Muscle layer of colon (tissue), 2 donors: ENCODE measurements at regions not wholly inside any gene's neighbourhood (a gene's known extent, or its start where the extent isn't known, plus 50 kb on each side); places are given as distances from the start of the nearest gene placed in this dataset.

Source experiments
- H3K27ac ChIP-seq: one replicate; pipeline ENCODE4 v1.7.0; 2013; ENCODE audit warnings: low read depth, mild to moderate bottlenecking, low read length, moderate library complexity
- H3K27me3 ChIP-seq, 2 donors: one replicate each; pipeline ENCODE4 v1.7.0; 2013; ENCODE audit warnings: low read length in 2 of 2, mild to moderate bottlenecking in 2 of 2; ENCODE audit not compliant: insufficient read depth in 2 of 2, control insufficient read depth in 1 of 2
- H3K36me3 ChIP-seq: one replicate; pipeline ENCODE4 v1.7.0; 2013; ENCODE audit warnings: mild to moderate bottlenecking, low read length; ENCODE audit not compliant: insufficient read depth
- H3K4me1 ChIP-seq: one replicate; pipeline ENCODE4 v1.7.0; 2013; ENCODE audit warnings: mild to moderate bottlenecking, low read length; ENCODE audit not compliant: insufficient read depth
- H3K4me3 ChIP-seq, 2 donors: one replicate each; pipeline ENCODE4 v1.7.0; 2013; ENCODE audit warnings: low read length in 2 of 2, low read depth in 1 of 2, mild to moderate bottlenecking in 1 of 2, moderate library complexity in 1 of 2
- H3K9ac ChIP-seq: one replicate; pipeline ENCODE4 v1.7.0; 2013; ENCODE audit warnings: low read length
- H3K9me3 ChIP-seq: one replicate; pipeline ENCODE4 v1.7.0; 2013; ENCODE audit warnings: mild to moderate bottlenecking, low read length
- donor health status: abdominal sarcoma.
- donor health status: Adenocarcinoma of cecum.

GRCh38 chr14:76607510-76607909 is 153.8 kb upstream of the VASH1 start:
- no peak overlapping the region for H3K27ac ChIP-seq
- no peak overlapping the region for H3K9ac ChIP-seq
- no peaks in the 10 kb centered on the region for H3K9me3 ChIP-seq
- H3K4me1 ChIP-seq, result no peaks in the 10 kb centered on the region
- no peaks in the 10 kb centered on the region for H3K36me3 ChIP-seq
- H3K27me3 ChIP-seq, result no peaks in the 10 kb centered on the region
- no peak overlapping the region for H3K4me3 ChIP-seq

- no peak overlapping the region for H3K4me3 ChIP-seq
- H3K9me3 ChIP-seq, result peaks cover 10% of the 10 kb centered on the region
- no peaks in the 10 kb centered on the region for H3K4me1 ChIP-seq
- H3K9ac ChIP-seq, result no peak overlapping the region
- H3K27me3 ChIP-seq, result no peaks in the 10 kb centered on the region
- H3K27ac ChIP-seq, result no peak overlapping the region
- no peaks in the 10 kb centered on the region for H3K36me3 ChIP-seq
These were observed 148.6 kb upstream of the VASH1 start for GRCh38 chr14:76612654-76613053.

GRCh38 chr14:76613616-76614015 is 147.7 kb upstream of the VASH1 start:
- Histone ChIP-seq H3K36me3 (no peaks in the 10 kb centered on the region), H3K4me3 (no peak overlapping the region), H3K9me3 (peaks cover 10% of the 10 kb centered on the region), H3K27ac (no peak overlapping the region), H3K4me1 (no peaks in the 10 kb centered on the region), H3K27me3 (no peaks in the 10 kb centered on the region), H3K9ac (no peak overlapping the region)

GRCh38 chr14:76615331-76615730 is 145.9 kb upstream of the VASH1 start:
- Histone ChIP-seq H3K9ac (no peak overlapping the region), H3K27ac (no peak overlapping the region), H3K9me3 (peaks cover 10% of the 10 kb centered on the region), H3K36me3 (no peaks in the 10 kb centered on the region), H3K4me1 (no peaks in the 10 kb centered on the region), H3K4me3 (no peak overlapping the region), H3K27me3 (no peaks in the 10 kb centered on the region)

GRCh38 chr14:76617440-76617839 is 143.8 kb upstream of the VASH1 start:
- no peaks in the 10 kb centered on the region for H3K36me3 ChIP-seq

GRCh38 chr14:76636602-76637001 is 124.7 kb upstream of the VASH1 start:
- Histone ChIP-seq H3K4me1 (peaks cover 11% of the 10 kb centered on the region), H3K36me3 (no peaks in the 10 kb centered on the region), H3K27ac (no peak overlapping the region), H3K4me3 (no peak overlapping the region), H3K27me3 (no peaks in the 10 kb centered on the region), H3K9ac (no peak overlapping the region), H3K9me3 (no peaks in the 10 kb centered on the region)

More at GRCh38 chr14:76617440-76617839, 143.8 kb upstream of the VASH1 start:
- Histone ChIP-seq H3K9me3 (peaks cover 10% of the 10 kb centered on the region), H3K4me3 (no peak overlapping the region), H3K4me1 (no peaks in the 10 kb centered on the region), H3K9ac (no peak overlapping the region), H3K27me3 (no peaks in the 10 kb centered on the region), H3K27ac (no peak overlapping the region)

GRCh38 chr14:76638841-76639240 is 122.4 kb upstream of the VASH1 start:
- Histone ChIP-seq H3K4me3 (no peak overlapping the region), H3K9ac (no peak overlapping the region), H3K9me3 (no peaks in the 10 kb centered on the region), H3K27me3 (no peaks in the 10 kb centered on the region), H3K4me1 (peaks cover 11% of the 10 kb centered on the region), H3K27ac (no peak overlapping the region), H3K36me3 (no peaks in the 10 kb centered on the region)

- Histone ChIP-seq H3K27me3 (no peaks in the 10 kb centered on the region), H3K9me3 (no peaks in the 10 kb centered on the region), H3K4me3 (no peak overlapping the region), H3K4me1 (peaks cover 11% of the 10 kb centered on the region), H3K27ac (no peak overlapping the region), H3K9ac (no peak overlapping the region), H3K36me3 (no peaks in the 10 kb centered on the region)
These were observed 121.5 kb upstream of the VASH1 start for GRCh38 chr14:76639606-76640229.

GRCh38 chr14:76640923-76641395 is 120.3 kb upstream of the VASH1 start:
- no peak overlapping the region for H3K9ac ChIP-seq
- no peaks in the 10 kb centered on the region for H3K9me3 ChIP-seq
- no peak overlapping the region for H3K27ac ChIP-seq
- no peak overlapping the region for H3K4me3 ChIP-seq
- peaks cover 11% of the 10 kb centered on the region for H3K4me1 ChIP-seq
- peaks cover 0 to 4% of the 10 kb centered on the region in 2 donors for H3K27me3 ChIP-seq
- H3K36me3 ChIP-seq, result no peaks in the 10 kb centered on the region

- Histone ChIP-seq H3K4me3 (no peak overlapping the region), H3K9me3 (no peaks in the 10 kb centered on the region), H3K27me3 (peaks cover 0 to 4% of the 10 kb centered on the region in 2 donors), H3K4me1 (peaks cover 11% of the 10 kb centered on the region), H3K9ac (no peak overlapping the region), H3K27ac (no peak overlapping the region), H3K36me3 (no peaks in the 10 kb centered on the region)
These were observed 119.7 kb upstream of the VASH1 start for GRCh38 chr14:76641541-76641940.

- Histone ChIP-seq H3K27ac (no peak overlapping the region), H3K9me3 (no peaks in the 10 kb centered on the region), H3K9ac (no peak overlapping the region), H3K36me3 (no peaks in the 10 kb centered on the region), H3K27me3 (peaks cover 0 to 4% of the 10 kb centered on the region in 2 donors), H3K4me1 (peaks cover 11% of the 10 kb centered on the region), H3K4me3 (no peak overlapping the region)
These were observed 117.4 kb upstream of the VASH1 start for GRCh38 chr14:76643887-76644286.

- H3K4me1 ChIP-seq, result peaks cover 6% of the 10 kb centered on the region
- H3K4me3 ChIP-seq, result no peak overlapping the region
- H3K9me3 ChIP-seq, result no peaks in the 10 kb centered on the region
- H3K27ac ChIP-seq, result no peak overlapping the region
- H3K9ac ChIP-seq, result no peak overlapping the region
- H3K27me3 ChIP-seq, result peaks cover 0 to 4% of the 10 kb centered on the region in 2 donors
- H3K36me3 ChIP-seq, result no peaks in the 10 kb centered on the region
These were observed 116.3 kb upstream of the VASH1 start for GRCh38 chr14:76644855-76645518.
